Panc1 (cell line): ENCODE measurements at regions not wholly inside any gene's neighbourhood (a gene's known extent, or its start where the extent isn't known, plus 50 kb on each side); places are given as distances from the start of the nearest gene placed in this dataset.

Source experiments
- ATAC-seq: fragments of 200-7000 bp; cut with Tn5 transposase; 2 replicates; pipeline ENCODE4 v1.9.1; 2020; ENCODE audit warnings: mild to moderate bottlenecking, moderate library complexity
- BruUV-seq: library from RNA; stranded (reverse); fragments of 400-500 nt; replicated peaks from 2 replicates; lab custom pipeline; 2021; lab: Mats Ljungman, UMichigan
- CTCF ChIA-PET: fragments of 300-600 bp; sonication (Branson Sonifier 250); formaldehyde crosslinking; loops from one replicate; lab custom pipeline; 2022; ENCODE audit warnings: antibody characterized with exemption; lab: Charles Lee
- POLR2A ChIA-PET: fragments of 300-600 bp; sonication (Branson Sonifier 250); formaldehyde crosslinking; loops from one replicate; lab custom pipeline; 2022; ENCODE audit warnings: antibody characterized with exemption; lab: Charles Lee
- DNase-seq: peaks from one replicate; pipeline ENCODE4 v3.0.0-alpha.2; 2010; ENCODE audit warnings: low read depth, low spot score
- H3K27ac ChIP-seq: 2 replicates; pipeline ENCODE4 v1.5.1; 2011; ENCODE audit warnings: mild to moderate bottlenecking, low read length, inconsistent platforms
- H3K27me3 ChIP-seq: fragments of 200-500 bp; sonication (Bioruptor generic); 2 replicates; pipeline ENCODE4 v1.6.0; 2014; ENCODE audit warnings: low read length, inconsistent platforms; ENCODE audit not compliant: control insufficient read depth, insufficient read depth
- H3K36me3 ChIP-seq: fragments of 200-500 bp; sonication (Bioruptor generic); 2 replicates; pipeline ENCODE4 v1.5.1; 2014; ENCODE audit warnings: inconsistent platforms, mild to moderate bottlenecking, low read length, moderate library complexity; ENCODE audit not compliant: control insufficient read depth, insufficient read depth
- H3K4me1 ChIP-seq: 2 replicates; pipeline ENCODE4 v1.5.1; 2011; ENCODE audit warnings: inconsistent platforms, mild to moderate bottlenecking, low read length, moderate library complexity; ENCODE audit not compliant: control insufficient read depth, insufficient read depth
- H3K4me3 ChIP-seq, 2 experiments: 2 replicates each; pipeline ENCODE4 v1.5.1; 2011 to 2012; ENCODE audit warnings: low read depth in 2 of 2, low read length in 2 of 2, mild to moderate bottlenecking in 2 of 2, inconsistent platforms in 1 of 2, moderate library complexity in 1 of 2
- H3K9me3 ChIP-seq: fragments of 200-500 bp; sonication (Bioruptor generic); 2 replicates; pipeline ENCODE4 v1.5.1; 2014; ENCODE audit warnings: low read depth, mild to moderate bottlenecking, inconsistent platforms, low read length, moderate library complexity; ENCODE audit not compliant: control insufficient read depth, insufficient read depth
- CTCF ChIP-seq: fragments of 450-650 bp; IDR thresholded peaks from 2 replicates; pipeline ENCODE4 v1.5.1; 2017; ENCODE audit warnings: mild to moderate bottlenecking
- POLR2AphosphoS5 ChIP-seq: IDR thresholded peaks from 2 replicates; pipeline ENCODE4 v1.6.1; 2012; ENCODE audit warnings: mild to moderate bottlenecking, low read depth, low read length, moderate library complexity
- REST ChIP-seq, 2 experiments: IDR thresholded peaks; 2 replicates each; pipeline ENCODE4 v1.6.1; 2011 to 2012; ENCODE audit warnings: low read depth in 2 of 2, control low read depth in 1 of 2, low read length in 1 of 2, mild to moderate bottlenecking in 1 of 2, moderate library complexity in 1 of 2; ENCODE audit not compliant: insufficient read depth in 1 of 2
- SIN3A ChIP-seq: IDR thresholded peaks from 2 replicates; pipeline ENCODE4 v1.6.1; 2012; ENCODE audit warnings: low read depth, mild to moderate bottlenecking, low read length, moderate library complexity, borderline replicate concordance; ENCODE audit not compliant: insufficient read depth
- TCF7L2 ChIP-seq: IDR thresholded peaks from 2 replicates; pipeline ENCODE4 v1.6.1; 2011; ENCODE audit warnings: mild to moderate bottlenecking, low read depth, low read length, inconsistent platforms
- in situ Hi-C: cut with HindIII; loops from 2 replicates; pipeline ENCODE4 v1.10.0; 2016; ENCODE audit warnings: low sequenced_read_pairs, low pct_unique_long_range_greater_than_20kb
- intact Hi-C: fragments of 100-400 bp; cut with micrococcal nuclease; formaldehyde crosslinking; loops from one replicate; pipeline ENCODE4 v1.10.0; 2022; ENCODE audit not compliant: unreplicated experiment

DNA sequence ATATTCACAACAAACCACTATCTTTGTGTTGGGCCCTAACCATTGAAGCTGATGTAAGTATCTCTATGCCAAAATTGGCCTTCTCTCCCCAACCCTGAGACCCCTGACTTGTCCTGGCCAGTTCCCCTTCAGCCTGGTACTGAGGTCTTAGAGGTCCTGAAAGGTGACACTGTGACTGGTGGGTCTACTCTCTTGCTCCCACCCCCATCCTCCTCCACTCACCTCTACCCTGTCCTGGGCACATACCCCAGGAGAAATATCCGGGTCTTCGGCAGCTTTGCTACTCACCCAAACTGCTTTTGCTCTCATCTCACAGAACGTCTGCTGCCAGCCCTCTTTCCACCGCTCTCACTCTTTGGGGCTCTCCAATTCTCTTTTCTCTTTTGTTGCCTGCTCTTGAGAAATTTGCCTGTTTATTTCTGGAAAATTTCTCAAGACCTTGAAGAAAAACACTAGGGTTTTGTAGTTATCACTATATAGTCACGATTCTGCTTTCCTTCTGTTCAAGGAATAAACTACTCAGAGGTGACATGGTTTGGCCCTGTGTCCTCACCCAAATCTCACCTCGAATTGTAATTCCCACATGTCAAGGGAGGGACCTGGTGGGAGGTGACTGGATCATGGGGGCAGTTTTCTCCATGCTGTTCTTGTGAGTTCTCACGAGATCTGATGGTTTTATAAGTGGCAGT is 133.8 kb upstream of the PKDCC start:
- intact Hi-C loops: no loop called here
- CTCF ChIA-PET: no interaction called here
- Histone ChIP-seq H3K27me3 (peaks cover 4% of the 10 kb centered on the region; the same call in 1 of the 2 replicates), H3K4me1 (no peaks in the 10 kb centered on the region), H3K36me3 (no peaks in the 10 kb centered on the region; the same call in 1 of the 2 replicates), H3K9me3 (no peaks in the 10 kb centered on the region), H3K27ac (no peak overlapping the region), H3K4me3 (no peak overlapping the region)
- POLR2A ChIA-PET: interaction anchor here (0.7 kb wide), 1 partner anchor 10 kb away, joined by 3 read pairs; no protein-coding TSS in a partner anchor
- TF ChIP-seq POLR2AphosphoS5: no peak
- no peak for TF ChIP-seq REST (IDR thresholded peaks at IDR 0.05; ENCODE audit: insufficient read depth in 1 of 2, low read depth in 2 of 2, low read length in 1 of 2)
- no peak for TF ChIP-seq CTCF
- no peak for TF ChIP-seq SIN3A
- TF ChIP-seq TCF7L2: no peak
- BruUV-seq: no TSS peak
- DNase-seq: no peak
- no peak for ATAC-seq
- in situ Hi-C loops: no loop called here

DNA sequence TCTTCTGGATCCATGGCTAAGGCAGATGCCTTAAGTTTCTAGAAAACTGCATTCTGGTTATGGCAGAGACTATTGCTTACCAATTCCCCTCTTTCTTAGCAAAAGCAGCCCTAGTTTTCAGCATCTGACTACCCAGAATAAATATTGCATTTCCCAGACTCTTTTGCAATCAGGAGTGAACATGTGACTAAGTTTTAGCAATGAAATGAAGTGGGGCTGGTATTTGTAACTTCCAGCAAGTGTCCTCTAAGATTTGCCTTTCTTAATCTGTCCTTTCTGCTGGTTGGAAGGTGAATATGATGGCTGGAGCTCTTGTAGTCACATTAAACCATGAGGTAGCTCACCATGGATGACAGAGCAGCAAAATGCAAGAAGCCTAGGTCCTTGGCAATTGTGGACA is 132.9 kb upstream of the PKDCC start:
- ATAC-seq: no peak
- H3K9me3 ChIP-seq: no peaks in the 10 kb centered on the region
- H3K27me3 ChIP-seq: peaks cover 4% of the 10 kb centered on the region; the same call in 1 of the 2 replicates
- CTCF ChIA-PET: no interaction called here
- no peaks in the 10 kb centered on the region; the same call in 1 of the 2 replicates for H3K36me3 ChIP-seq
- intact Hi-C loops (no loop called here), in situ Hi-C loops (no loop called here)
- H3K4me1 ChIP-seq: no peaks in the 10 kb centered on the region
- no peak overlapping the region for H3K27ac ChIP-seq
- TF ChIP-seq TCF7L2 (no peak), REST (IDR thresholded peaks at IDR 0.05; ENCODE audit: insufficient read depth in 1 of 2, low read depth in 2 of 2, low read length in 1 of 2) (no peak), CTCF (no peak), POLR2AphosphoS5 (no peak), SIN3A (no peak)
- POLR2A ChIA-PET: no interaction called here
- no peak for DNase-seq
- H3K4me3 ChIP-seq: no peak overlapping the region
- no TSS peak for BruUV-seq
